ENCODE measurements at regions not wholly inside any gene's neighbourhood (a gene's known extent, or its start where the extent isn't known, plus 50 kb on each side); places are given as distances from the start of the nearest gene placed in this dataset.
"Not testable (repeated sequence)": the region's sequence is repeated elsewhere in the genome, so short reads cannot be mapped to it uniquely, and the experiment has no call there.

DNA sequence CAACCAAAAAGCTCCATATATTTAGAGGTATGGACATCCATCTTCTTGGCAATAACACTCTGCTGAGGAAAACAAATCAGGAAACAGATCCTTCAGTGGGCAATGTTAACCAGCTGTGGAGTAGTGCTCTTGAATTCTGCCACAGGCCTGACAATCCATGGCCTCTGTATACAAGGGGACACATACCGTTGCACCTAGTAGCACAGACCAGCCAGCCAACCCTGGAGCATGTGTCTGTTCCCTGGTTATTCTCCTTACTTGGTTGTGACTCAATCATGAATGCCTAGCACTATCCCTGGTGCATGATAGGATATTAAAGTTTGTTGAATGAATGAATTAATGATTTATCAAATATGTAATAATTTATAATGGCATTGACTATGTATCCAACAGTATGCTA is 261.4 kb upstream of the MGAT5 start:
- H3K4me3 Mint-ChIP-seq, result no peak overlapping the region
- H3K36me3 ChIP-seq (ENCODE audit: control insufficient read depth, insufficient read depth, low read length), result no peaks in the 10 kb centered on the region
- peaks cover 8% of the 10 kb centered on the region for H3K4me1 ChIP-seq (ENCODE audit: control insufficient read depth, insufficient read depth, low read length)
- H3K4me3 ChIP-seq (ENCODE audit: low read length), result no peak overlapping the region
- no peaks in the 10 kb centered on the region for H3K9me3 Mint-ChIP-seq
- no peak overlapping the region for H3K9ac ChIP-seq (ENCODE audit: extremely low read depth, low read length, poor library complexity, severe bottlenecking)
- peaks cover 4% of the 10 kb centered on the region for H3K27me3 Mint-ChIP-seq (ENCODE audit: insufficient read depth)
- TF ChIP-seq, protein P1, sequence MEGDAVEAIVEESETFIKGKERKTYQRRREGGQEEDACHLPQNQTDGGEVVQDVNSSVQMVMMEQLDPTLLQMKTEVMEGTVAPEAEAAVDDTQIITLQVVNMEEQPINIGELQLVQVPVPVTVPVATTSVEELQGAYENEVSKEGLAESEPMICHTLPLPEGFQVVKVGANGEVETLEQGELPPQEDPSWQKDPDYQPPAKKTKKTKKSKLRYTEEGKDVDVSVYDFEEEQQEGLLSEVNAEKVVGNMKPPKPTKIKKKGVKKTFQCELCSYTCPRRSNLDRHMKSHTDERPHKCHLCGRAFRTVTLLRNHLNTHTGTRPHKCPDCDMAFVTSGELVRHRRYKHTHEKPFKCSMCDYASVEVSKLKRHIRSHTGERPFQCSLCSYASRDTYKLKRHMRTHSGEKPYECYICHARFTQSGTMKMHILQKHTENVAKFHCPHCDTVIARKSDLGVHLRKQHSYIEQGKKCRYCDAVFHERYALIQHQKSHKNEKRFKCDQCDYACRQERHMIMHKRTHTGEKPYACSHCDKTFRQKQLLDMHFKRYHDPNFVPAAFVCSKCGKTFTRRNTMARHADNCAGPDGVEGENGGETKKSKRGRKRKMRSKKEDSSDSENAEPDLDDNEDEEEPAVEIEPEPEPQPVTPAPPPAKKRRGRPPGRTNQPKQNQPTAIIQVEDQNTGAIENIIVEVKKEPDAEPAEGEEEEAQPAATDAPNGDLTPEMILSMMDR (conservative IDR thresholded peaks at IDR 0.05), result no peak
- WGBS, 2 experiments (ENCODE audit: insufficient coverage in 1 of 2, insufficient read length in 1 of 2), result 97 to 100% methylated on average over 1 of the region's 1 CpG
- no peak overlapping the region for H3K27ac Mint-ChIP-seq
- no peaks in the 10 kb centered on the region for H3K9me3 ChIP-seq (ENCODE audit: control insufficient read depth, low read length)
- no peaks in the 10 kb centered on the region for H3K27me3 ChIP-seq (ENCODE audit: control insufficient read depth, insufficient read depth, low read length, poor library complexity, severe bottlenecking)
- no peaks in the 10 kb centered on the region for H3K36me3 Mint-ChIP-seq (ENCODE audit: low read depth)
- H3K4me1 Mint-ChIP-seq, result peaks cover 31% of the 10 kb centered on the region
- DNase-seq, result no peak
- no peak overlapping the region for H3K27ac ChIP-seq (ENCODE audit: low read depth, low read length)

DNA sequence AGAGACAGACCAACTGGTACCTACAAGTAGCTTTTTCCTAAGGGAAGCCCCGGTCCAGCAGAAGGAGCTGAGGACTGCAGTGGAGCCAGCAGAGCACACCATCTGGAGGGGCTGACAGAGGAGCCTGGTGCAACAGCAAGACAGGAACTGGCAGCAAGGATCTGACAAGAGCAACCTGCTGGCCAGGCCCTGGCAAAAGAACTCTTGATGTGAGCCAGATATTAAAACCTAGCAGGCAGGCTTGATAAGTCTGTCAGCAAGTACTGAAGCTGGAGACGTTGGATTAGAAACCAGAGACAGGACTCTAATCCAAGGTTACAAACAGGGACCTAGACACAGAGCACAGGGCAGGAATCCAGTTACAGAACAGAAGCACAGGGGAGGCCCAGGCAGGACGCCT is 260.7 kb upstream of the MGAT5 start:
- peaks cover 4% of the 10 kb centered on the region for H3K27me3 Mint-ChIP-seq (ENCODE audit: insufficient read depth)
- no peak overlapping the region for H3K4me3 Mint-ChIP-seq
- no peak overlapping the region for H3K9ac ChIP-seq (ENCODE audit: extremely low read depth, low read length, poor library complexity, severe bottlenecking)
- TF ChIP-seq, protein P1 (conservative IDR thresholded peaks at IDR 0.05), result no peak
- H3K4me1 ChIP-seq (ENCODE audit: control insufficient read depth, insufficient read depth, low read length), result peaks cover 6% of the 10 kb centered on the region
- WGBS, 2 experiments (ENCODE audit: insufficient coverage in 1 of 2, insufficient read length in 1 of 2), result 88 to 95% methylated on average over 2 to 3 of the region's 3 CpGs
- H3K27ac ChIP-seq (ENCODE audit: low read depth, low read length), result no peak overlapping the region
- no peaks in the 10 kb centered on the region for H3K27me3 ChIP-seq (ENCODE audit: control insufficient read depth, insufficient read depth, low read length, poor library complexity, severe bottlenecking)
- H3K27ac Mint-ChIP-seq, result no peak overlapping the region
- no peaks in the 10 kb centered on the region for H3K36me3 ChIP-seq (ENCODE audit: control insufficient read depth, insufficient read depth, low read length)
- H3K4me3 ChIP-seq (ENCODE audit: low read length), result no peak overlapping the region
- peaks cover 27% of the 10 kb centered on the region for H3K4me1 Mint-ChIP-seq
- no peaks in the 10 kb centered on the region for H3K36me3 Mint-ChIP-seq (ENCODE audit: low read depth)
- no peak for DNase-seq
- H3K9me3 ChIP-seq (ENCODE audit: control insufficient read depth, low read length), result no peaks in the 10 kb centered on the region
- H3K9me3 Mint-ChIP-seq, result no peaks in the 10 kb centered on the region

DNA sequence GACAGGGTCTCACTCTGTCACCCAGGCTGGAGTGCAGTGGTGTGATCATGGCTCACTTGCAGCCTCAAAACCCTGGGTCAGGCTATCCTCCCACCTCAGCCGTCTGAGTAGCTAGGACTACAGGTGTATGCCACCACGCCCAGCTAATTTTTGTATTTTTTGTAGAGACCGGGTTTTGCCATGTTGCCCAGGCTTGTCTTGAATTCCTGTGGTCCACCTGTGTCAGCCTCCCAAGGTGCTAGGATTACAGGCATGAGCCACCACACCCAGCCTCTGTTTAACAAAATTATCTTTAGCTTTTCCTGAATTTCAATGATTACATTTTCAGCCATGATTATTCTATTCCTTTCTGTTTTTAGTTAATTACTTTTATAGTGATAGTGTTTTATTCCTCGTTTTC is 255.1 kb upstream of the MGAT5 start:
- H3K27me3 Mint-ChIP-seq (ENCODE audit: insufficient read depth); H3K4me3 Mint-ChIP-seq; H3K4me3 ChIP-seq (ENCODE audit: low read length); H3K9me3 Mint-ChIP-seq; H3K4me1 Mint-ChIP-seq; H3K36me3 Mint-ChIP-seq (ENCODE audit: low read depth); H3K9me3 ChIP-seq (ENCODE audit: control insufficient read depth, low read length); H3K27me3 ChIP-seq (ENCODE audit: control insufficient read depth, insufficient read depth, low read length, poor library complexity, severe bottlenecking); H3K4me1 ChIP-seq (ENCODE audit: control insufficient read depth, insufficient read depth, low read length); H3K27ac ChIP-seq (ENCODE audit: low read depth, low read length); H3K9ac ChIP-seq (ENCODE audit: extremely low read depth, low read length, poor library complexity, severe bottlenecking); H3K36me3 ChIP-seq (ENCODE audit: control insufficient read depth, insufficient read depth, low read length); H3K27ac Mint-ChIP-seq; DNase-seq: not testable (repeated sequence)
- WGBS, 2 experiments (ENCODE audit: insufficient coverage in 1 of 2, insufficient read length in 1 of 2), result 91 to 94% methylated on average over 2 to 3 of the region's 4 CpGs

DNA sequence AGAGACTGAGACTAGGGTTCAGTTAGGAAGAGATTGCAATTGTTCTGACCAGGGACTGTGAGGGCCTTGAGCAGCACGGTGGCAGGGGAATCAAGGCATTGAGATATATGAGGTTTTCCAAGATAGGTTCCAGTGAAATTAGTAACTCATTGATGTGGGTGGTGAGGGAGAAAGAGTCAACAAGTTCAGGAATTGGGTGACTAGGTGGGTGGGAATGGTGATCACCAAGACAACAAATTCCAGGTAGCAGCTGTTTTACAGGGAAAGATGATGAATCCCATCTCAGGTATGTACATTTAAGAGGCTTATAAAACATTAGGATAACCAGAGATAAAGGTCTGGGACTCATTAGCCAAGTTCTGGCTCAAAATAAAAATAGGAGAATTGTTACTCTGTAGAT is 251.5 kb upstream of the MGAT5 start:
- Mint-ChIP-seq H3K36me3 (ENCODE audit: low read depth) (no peaks in the 10 kb centered on the region), H3K27ac (no peak overlapping the region), H3K4me1 (no peaks in the 10 kb centered on the region), H3K9me3 (no peaks in the 10 kb centered on the region), H3K27me3 (ENCODE audit: insufficient read depth) (no peaks in the 10 kb centered on the region), H3K4me3 (no peak overlapping the region)
- Histone ChIP-seq H3K27me3 (ENCODE audit: control insufficient read depth, insufficient read depth, low read length, poor library complexity, severe bottlenecking) (no peaks in the 10 kb centered on the region), H3K4me1 (ENCODE audit: control insufficient read depth, insufficient read depth, low read length) (no peaks in the 10 kb centered on the region), H3K9ac (ENCODE audit: extremely low read depth, low read length, poor library complexity, severe bottlenecking) (no peak overlapping the region), H3K27ac (ENCODE audit: low read depth, low read length) (no peak overlapping the region), H3K9me3 (ENCODE audit: control insufficient read depth, low read length) (no peaks in the 10 kb centered on the region), H3K36me3 (ENCODE audit: control insufficient read depth, insufficient read depth, low read length) (no peaks in the 10 kb centered on the region), H3K4me3 (ENCODE audit: low read length) (no peak overlapping the region)
- no peak for DNase-seq
- TF ChIP-seq, protein P1 (conservative IDR thresholded peaks at IDR 0.05), result no peak
- WGBS, 2 experiments (ENCODE audit: insufficient coverage in 1 of 2, insufficient read length in 1 of 2), result 89 to 100% methylated on average over 1 of the region's 1 CpG
